Left renal pelvis (tissue), 4 donors: ENCODE measurements at regions not wholly inside any gene's neighbourhood (a gene's known extent, or its start where the extent isn't known, plus 50 kb on each side); places are given as distances from the start of the nearest gene placed in this dataset.

ENCODE experiments used
- DNase-seq, 4 donors: peaks; one replicate each; pipeline ENCODE4 v3.0.0-alpha.2; 2013; ENCODE audit warnings: low read depth in 4 of 4, low spot score in 3 of 4

DNA sequence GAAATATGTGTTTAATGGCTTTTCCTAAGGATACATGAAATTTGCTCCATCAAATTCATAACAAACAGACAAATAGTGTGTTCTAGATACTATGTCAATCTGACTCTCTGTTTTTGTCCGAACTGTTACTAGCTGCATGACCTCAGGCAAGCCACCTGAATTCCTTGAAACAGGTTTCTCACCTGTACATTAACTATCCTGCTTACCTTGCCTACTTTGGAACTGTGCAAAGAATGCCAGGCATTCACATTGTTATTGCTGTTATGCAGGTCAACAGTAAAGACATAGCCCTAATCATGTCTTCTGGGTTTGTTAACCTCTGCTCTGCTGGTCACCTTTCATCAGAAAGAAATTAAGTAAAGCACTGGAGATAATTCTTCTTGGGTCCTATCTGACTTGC, 1283.9 kb upstream of the CELF2 start:
- peak in 1 of 4 donors; percentile 12 for DNase-seq

DNA sequence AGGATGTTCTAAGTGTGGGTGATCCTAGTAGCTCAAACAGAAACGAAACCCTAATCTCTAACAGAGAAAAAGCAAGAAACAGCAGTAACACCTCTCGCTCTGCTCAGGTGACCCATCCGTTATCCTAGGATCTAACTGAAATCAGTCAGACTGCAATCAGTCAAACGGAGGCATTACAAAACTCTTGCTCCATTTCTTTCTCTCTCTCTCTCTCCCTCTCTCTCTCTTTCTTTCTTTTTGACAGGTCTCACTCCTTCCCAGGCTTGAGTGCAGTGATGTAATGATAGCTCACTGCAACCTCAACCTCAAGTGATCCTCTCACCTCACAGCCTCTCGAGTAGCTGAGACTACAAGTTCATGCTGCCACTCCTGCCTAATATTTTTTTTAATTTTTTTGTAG, 1283.5 kb upstream of the CELF2 start:
- DNase-seq: no peak

DNA sequence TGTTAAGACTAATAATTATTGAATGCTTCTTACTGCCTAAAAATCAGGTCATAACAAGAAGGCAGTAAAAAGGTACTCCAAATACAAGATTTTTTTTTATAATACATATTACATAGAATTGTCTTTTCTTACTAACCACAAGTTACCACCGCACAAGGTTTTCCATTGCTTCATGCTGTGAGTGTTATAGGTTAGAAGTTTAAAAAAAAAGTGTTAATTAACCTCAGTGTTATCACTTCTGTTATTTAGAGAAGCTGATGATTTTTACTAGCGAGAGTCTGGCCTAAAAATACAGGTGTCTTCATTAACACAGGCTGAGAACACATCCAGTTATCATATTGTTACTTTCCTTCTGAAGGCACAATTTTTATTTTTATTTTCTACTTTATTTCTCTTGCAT, 1281.9 kb upstream of the CELF2 start:
- no peak for DNase-seq

DNA sequence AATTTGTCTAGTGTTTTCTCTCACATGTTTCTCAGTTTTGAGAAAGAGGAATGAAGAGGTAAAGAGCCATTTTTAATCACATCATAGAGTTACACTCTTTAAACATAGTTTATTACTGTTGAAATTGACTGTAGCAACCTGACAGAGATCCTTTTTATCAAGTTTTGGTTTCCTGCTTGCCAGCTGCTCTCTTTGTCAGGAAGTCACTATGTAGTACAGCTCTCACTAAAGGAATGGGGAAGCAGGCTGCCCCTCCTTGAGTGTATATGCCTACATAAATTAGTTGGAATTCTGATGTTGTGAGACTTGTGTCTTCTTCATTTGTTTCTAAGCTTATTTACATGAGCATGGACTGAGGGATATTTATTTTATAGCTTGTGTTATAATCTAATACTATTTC, 1274.0 kb upstream of the CELF2 start:
- DNase-seq: no peak

DNA sequence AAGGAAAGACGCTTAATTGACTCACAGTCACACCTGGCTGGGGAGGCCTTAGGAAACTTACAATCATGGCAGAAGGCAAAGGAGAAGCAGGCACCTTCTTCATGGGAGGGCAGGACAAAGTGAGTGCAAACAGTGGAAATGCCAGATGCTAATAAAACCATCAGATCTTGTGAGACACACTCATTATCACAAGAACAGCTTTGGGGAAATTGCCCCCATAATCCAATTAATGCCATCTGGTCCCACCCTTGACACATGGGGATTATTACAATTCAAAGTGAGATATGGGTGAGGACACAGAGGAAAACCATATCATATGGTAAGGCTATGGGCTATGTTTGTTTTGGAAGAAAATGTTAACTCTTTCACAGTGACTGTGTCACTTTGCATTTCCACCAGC, 1272.5 kb upstream of the CELF2 start:
- no peak for DNase-seq

DNA sequence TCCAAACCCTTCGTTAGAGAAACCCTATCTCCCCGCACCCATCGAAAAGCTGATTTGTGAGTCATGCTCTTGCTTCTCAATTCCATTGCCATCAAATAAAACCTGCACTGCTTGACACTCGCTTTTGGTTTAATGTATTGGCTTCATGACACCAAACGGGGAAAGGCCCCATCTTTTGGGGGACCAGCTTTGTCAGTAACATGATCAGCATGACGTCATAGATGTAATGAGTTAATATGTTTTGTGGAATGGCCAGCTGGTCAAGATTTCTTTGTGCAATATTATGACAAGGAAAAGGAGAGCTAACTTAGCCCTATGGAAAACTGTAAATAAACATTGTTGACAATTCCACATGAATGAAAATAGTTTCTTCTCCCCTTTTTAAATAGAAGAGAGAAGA, 1260.5 kb upstream of the CELF2 start:
- no peak for DNase-seq

DNA sequence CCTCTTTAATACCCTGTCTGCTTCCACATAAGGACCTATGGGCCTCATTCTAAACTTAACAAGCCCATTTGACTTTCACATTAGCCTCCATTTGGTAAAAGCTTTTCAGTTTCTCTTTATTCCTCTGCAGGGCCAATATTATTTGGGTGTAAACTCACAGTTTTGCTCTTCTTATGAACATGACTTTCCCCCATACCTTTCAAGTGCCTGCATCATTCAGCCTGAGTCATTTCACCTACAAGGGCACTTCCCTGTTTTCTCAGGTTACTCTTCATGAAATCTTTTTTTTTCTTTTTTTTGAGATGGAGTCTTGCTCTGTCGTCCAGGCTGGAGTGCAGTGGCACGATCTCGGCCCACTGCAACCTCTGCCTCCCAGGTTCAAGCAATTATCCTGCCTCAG, 1258.1 kb upstream of the CELF2 start:
- no peak for DNase-seq

DNA sequence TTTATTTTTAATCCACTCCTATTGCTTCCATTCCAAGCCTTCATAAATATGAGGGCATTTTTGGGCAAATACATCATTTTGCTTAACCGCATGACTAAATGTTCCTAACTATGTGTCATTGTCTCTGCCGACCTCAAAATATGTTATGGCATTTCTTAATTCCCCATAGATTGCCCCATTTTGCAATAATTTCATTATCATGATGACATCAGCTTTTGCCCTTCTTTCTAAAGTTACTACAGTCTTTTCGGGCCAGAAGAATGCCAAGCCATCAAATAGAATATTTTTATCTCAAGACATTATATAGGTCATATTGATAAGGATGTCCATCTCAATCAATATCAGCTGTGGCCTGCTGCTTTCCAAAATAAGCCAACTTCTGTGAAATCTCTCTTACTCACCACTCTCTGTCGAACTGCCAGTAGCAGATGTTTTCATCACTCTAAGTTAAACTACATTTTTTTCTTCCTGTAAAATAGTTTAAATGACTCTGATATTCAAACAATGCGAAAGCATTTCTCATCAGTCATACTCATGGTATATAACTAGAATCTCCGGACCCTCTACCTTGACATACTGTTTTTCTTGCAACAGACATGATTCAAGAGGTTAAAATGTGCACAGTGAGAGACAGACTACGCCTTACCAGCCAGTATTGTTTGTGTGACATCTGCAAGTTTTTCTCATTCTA, 1254.6 kb upstream of the CELF2 start:
- no peak for DNase-seq

DNA sequence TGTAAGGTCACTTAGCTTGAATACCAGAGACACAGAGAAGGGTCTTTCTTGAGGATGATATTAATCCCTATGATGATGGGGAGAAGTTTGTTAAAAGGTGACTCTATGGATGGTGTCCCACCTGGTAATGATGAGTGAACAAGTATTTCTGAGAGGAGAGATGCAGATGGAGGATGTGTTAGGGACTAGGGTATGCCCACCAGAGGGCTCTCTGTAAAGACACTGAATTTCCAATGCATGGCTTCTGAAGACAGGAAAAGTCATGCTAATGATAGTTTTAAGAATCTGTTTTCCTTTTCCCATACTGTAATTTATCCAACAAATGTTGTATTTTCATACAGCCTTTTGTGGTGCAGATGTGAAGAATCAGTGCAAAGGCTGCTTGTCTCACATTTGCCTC, 1250.9 kb upstream of the CELF2 start:
- DNase-seq: no peak

DNA sequence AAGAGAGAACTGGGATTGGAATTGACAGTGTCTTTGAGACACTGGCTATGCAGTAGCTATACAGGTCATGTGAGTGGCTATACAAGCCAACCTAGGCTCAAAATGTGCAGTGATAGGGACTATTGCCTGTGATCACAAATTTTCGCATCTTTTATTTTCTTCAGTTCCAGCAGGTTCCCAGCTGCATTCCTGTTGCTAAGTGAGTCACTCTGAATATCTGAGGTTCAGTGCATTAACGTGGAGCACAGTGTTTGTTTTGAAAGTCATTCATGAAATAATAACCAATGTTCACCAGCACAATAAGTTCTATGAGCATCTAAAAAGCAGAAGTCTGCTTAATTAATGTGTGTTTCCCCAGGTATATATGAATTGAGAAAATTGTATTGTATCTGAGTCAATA, 1236.0 kb upstream of the CELF2 start:
- no peak for DNase-seq

DNA sequence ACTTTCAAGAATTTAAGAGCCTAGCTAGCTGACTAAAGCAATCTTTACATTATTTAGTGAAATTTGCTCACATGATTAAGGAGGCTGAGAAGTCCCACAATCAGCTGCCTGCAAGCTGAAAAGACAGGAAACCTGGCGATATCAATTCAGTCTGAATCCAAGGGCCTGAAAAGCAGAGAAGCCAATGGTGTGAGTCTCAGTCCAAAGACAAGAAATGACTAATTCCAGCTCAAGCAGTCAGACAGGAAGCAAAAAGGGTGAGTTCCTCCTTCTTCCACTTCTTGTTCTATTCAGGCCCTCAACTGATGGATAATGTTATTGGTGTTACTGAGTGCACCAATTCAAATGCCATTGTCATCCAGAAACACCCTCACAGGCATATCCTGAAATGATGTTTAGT, 1231.6 kb upstream of the CELF2 start:
- no peak for DNase-seq

DNA sequence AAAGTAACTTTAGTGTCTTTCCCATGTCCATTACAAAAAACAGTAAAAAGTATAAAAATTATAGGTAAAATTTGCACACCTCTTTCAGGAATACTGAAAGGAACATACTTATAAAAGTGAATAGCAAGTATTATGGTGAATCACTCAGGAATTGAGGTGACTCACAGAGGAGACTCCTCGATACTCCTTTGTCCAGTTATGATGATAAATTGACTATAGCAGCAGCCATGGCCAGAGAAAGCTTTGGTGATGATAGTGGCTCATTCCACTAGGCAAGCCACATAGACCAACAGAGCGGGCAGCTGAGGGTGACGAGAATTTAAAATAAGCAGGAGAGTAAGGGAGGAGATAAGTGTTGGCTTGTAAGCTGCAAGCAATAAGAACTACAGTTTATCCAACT, 1231.1 kb upstream of the CELF2 start:
- no peak for DNase-seq

DNA sequence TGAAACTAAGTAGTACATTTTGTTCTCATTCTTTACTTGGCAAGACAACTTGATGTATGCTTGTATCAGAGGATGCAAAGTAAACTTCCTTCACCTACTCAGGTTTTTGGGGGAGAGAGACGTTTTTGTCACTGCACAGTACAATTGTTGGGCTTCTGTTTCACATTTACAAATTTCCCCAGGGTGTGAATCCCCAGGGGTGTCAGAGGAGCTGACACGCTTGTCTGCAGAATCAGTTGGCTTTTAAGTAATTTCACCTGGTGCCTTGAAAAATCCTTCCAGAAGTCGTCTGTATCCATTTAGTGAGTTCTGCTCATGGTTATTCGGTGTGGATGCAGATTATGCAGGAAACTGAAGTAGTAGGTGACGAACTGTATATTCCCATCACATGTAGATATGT, 1227.7 kb upstream of the CELF2 start:
- no peak for DNase-seq

DNA sequence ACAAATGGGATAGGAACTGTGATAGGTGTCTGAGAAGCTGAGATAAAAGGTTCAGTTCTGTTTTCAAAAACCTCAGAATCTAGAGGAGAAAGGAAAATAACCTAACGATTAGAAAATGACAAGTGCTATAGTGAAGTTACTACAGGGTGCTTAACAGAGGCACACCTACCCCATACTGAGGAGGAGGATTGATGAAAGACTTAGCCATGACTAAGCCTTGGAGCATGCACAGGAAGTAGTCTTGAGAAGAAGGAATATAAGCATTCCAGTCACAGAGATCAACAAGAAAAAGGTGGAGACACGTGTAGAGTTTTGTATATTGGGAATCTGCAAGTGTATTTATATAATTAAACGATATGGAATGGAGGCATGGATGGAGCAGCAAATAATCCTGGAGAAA, 1225.5 kb upstream of the CELF2 start:
- DNase-seq: no peak

DNA sequence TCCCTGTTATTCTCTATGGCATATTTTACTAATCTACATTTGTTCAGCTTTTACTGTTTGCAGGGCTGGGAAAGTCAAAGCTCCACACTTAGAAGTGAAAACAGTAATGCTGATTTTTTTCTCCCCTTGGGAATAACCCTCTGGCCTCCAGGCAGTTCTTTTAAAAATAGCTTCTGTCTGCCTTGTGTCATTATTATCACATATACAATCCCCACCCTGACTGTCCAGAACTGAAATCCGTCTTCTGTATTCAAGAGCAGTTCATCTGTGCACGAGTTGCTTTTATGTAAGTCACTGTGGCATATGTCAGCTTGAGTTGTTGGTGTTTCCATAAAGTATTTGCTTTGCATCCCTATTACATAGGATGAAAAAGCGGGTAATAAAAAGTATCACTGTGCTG, 1221.1 kb upstream of the CELF2 start:
- no peak for DNase-seq

DNA sequence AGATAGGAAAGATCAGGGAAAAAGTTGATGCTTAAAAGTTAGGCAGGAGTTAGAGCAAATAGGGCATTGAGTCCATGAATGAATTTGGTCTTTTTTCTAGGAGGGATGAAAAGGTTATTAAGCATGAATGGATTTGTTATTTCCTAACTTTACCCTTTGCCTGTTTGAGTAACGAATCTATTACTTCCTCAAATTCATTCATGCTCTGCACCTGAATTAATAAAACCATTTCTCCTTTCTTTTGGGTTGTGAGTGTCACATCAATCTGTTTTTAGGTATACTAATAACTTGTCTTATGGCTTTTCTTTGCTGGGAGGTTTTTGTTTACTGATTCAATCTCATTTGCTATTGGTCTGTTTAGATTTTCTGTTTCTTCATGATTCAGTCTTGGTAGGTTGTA, 1217.7 kb upstream of the CELF2 start:
- DNase-seq: no peak

DNA sequence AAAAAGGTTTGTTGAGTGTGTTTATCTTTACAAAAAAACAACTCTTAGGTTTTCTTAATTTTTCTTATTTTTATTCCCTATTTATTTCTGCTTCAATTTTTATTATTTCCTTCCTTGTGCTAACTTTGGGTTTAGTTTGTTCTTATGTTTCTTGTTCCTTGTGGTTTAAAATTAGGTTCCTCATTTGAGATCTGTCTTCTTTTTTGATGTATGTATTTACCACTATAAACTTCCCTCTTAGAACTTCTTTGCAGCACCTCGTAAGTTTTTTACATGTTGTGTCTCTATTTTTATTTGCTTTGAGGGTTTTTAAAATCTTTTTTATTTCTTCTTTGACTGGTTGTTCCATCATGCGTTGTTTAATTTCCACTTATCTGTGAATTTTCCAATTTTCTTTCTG, 1217.1 kb upstream of the CELF2 start:
- no peak for DNase-seq

DNA sequence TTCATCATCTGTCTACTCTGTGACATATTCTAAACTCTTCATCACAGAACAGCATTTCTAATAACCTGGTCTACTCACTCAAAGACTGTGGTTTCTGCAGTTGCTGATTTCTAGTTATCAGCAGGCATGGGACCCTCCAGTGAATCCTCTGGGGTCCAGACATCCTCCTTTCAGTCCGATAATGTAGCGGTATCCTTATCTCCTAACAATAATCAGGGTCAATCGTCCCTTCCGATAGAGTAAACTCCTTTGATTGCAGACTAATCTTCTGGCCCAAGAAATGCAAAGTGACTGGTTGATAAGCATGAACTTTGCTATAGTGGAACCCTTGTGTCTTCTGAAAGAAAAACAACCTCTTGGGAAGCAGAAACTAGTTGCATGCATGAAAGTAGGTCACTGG, 1209.8 kb upstream of the CELF2 start:
- DNase-seq: no peak

DNA sequence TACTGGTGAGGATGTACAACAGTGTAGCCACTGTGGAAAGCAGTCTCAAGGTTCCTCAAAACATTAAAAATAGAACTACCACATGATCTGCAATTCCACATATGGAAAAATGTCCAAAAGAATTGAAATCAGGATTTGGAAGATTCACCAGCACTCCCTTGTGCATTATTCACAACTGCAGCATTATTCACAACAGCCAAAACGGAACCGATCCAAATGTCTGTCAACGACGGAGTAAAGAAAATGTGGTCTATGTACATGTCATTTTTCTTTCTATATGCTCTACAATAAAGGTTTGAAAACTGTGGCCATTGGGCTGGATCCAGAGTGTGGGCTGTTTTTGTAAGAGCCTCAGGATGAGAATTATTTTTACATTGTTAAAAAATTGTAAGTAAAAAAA, 1206.1 kb upstream of the CELF2 start:
- no peak for DNase-seq

DNA sequence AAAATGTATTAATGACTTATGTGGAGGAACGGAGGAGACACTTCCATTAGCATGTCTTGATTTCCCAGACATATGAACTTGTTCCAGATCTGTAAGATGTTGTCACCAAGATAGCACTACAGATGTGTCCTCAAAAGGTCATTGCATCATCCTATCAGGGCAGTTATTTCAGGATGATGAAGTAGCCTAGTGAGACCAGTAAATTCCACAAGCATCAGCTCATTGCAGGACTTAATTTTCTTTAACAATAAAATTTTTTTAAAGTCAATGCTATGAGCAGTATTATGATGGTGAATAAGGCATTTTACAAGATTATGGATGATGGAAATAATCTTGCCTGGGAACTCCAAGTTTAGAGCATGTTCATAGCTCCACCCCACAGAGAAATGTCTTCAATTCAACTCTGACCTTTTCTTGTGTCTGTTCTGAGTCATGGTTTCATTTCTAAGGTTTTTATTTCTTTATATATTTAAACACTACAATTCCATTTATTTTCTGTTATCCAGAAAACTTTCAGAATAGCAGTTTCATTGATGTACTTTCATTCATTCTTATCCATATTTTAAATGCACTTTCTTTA, 1203.3 kb upstream of the CELF2 start:
- DNase-seq: no peak

DNA sequence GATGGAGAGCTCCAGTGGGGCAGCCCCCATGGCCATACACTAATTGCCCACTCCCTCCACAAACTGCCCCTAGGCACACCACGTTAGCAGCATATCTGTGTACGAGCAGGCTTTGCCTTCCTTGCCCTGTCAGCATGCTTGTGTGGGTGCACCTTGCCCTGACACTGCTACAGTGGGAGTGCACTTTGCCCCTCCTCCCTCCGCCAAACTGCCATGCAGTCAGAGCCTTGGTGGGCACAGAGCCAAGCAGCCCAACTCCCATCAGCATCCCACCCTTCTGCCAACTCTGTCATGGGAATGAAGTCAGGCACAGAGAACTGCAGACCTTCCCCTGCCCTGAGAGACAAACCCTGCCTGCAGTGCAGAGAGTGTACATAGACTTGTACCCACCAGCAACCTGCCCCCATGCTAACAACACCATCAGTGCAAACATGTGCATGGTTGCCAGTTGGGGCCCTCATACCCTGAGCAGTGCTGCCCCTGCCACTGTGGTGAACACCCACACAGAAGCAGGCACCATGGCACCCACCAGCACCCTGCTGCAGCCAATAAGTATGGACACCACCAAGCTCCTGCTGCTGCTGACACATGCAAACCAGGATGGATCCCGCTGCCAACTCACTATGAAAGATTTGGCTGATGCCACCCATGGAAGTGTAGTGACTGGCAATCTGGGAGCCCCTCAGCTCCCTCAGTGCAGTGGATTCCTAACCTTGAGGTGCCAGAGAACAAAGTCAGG, 1197.7 kb upstream of the CELF2 start:
- no peak for DNase-seq

DNA sequence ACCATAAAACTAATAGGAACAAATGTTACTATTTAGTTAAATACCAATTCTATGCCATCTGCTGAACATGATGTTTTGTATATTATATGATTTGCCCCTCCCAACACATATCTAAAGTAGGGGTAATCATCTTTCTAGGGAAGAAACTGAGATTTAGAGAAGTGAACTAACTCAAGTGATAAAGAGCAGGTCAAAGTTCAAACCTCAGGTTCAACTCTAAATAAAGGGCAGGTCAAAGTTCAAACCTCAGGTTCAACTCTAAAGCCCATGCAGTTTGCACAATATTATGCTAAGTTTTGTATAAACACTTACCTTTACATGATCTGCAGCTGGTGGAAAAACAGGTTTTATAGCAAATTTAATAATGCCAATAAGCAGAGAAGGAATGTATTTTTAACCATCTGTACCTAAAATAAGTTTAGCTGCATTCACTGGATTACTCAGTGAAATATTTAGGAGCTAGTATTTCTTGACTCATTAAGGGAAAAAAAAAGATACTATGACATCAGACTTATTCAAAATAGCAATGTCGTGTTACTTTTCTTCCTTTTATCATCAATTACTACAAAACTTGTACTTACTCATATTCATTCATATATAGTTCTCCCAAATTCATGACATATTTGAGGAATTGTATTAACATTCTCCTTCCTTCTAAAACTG, 1194.3 kb upstream of the CELF2 start:
- DNase-seq: no peak
